BLaER1 treated with 17β-estradiol and CSF1 and Interleukin-3, amounts not matched to agents 10 nM and 100 nM (cell line): ENCODE measurements at regions not wholly inside any gene's neighbourhood (a gene's known extent, or its start where the extent isn't known, plus 50 kb on each side); places are given as distances from the start of the nearest gene placed in this dataset.
A peak's percentile ranks its signal among the peaks of the same experiment; 100 is the strongest.

Source experiments
- H3K27ac ChIP-seq, 11 experiments: shearing (Covaris generic); formaldehyde crosslinking; 2 replicates each; pipeline ENCODE4 v1.8.1; 2022
- H3K27me3 ChIP-seq, 11 experiments: shearing (Covaris generic); formaldehyde crosslinking; 2 replicates each; pipeline ENCODE4 v1.8.1; 2022
- H3K36me3 ChIP-seq, 11 experiments: shearing (Covaris generic); formaldehyde crosslinking; 2 replicates each; pipeline ENCODE4 v1.8.1; 2022
- H3K4me1 ChIP-seq, 10 experiments: shearing (Covaris generic); formaldehyde crosslinking; 2 replicates each; pipeline ENCODE4 v1.8.1; 2022
- H3K4me2 ChIP-seq, 11 experiments: shearing (Covaris generic); formaldehyde crosslinking; 2 replicates each; pipeline ENCODE4 v1.8.1; 2022
- H3K4me3 ChIP-seq, 10 experiments: shearing (Covaris generic); formaldehyde crosslinking; 2 replicates each; pipeline ENCODE4 v1.8.1; 2022
- H3K9ac ChIP-seq, 11 experiments: shearing (Covaris generic); formaldehyde crosslinking; 2 replicates each; pipeline ENCODE4 v1.8.1; 2022
- H3K9me3 ChIP-seq, 11 experiments: shearing (Covaris generic); formaldehyde crosslinking; replicated peaks in 1 of 11; 2 replicates each; pipeline ENCODE4 v1.8.1; 2022
- H4K20me1 ChIP-seq, 11 experiments: shearing (Covaris generic); formaldehyde crosslinking; 2 replicates each; pipeline ENCODE4 v1.8.1; 2022
- Cebpa-rat ChIP-seq, 11 experiments: shearing (Covaris generic); IDR thresholded peaks; 2 replicates each; pipeline ENCODE4 v1.8.1; 2022

- no peak overlapping the region for H3K4me3 ChIP-seq
- no peaks in the 10 kb centered on the region for H3K27me3 ChIP-seq
- peaks cover 6 to 18% (median 12%) of the 10 kb centered on the region in 11 experiments; a peak in 20 of 22 replicates for H3K9me3 ChIP-seq
- H4K20me1 ChIP-seq: no peaks in the 10 kb centered on the region
- H3K4me1 ChIP-seq: peaks cover 9 to 68% (median 12%) of the 10 kb centered on the region in 10 experiments; a peak in 19 of 20 replicates
- no peaks in the 10 kb centered on the region for H3K36me3 ChIP-seq
- H3K9ac ChIP-seq: no peak overlapping the region
- peak overlapping the region in 2 of 11 experiments; percentile 34 to 82; a peak in 4 of 22 replicates for H3K27ac ChIP-seq
- peak overlapping the region; percentile 8 to 84 (median 54); a peak in 20 of 22 replicates for H3K4me2 ChIP-seq
- no peak for TF ChIP-seq Cebpa-rat (IDR thresholded peaks at IDR 0.05)
Observed at GRCh38 chr1:81437213-81437612, 363.5 kb upstream of the ADGRL2 start.

- H4K20me1 ChIP-seq: no peaks in the 10 kb centered on the region
- no peaks in the 10 kb centered on the region for H3K27me3 ChIP-seq
- peaks cover 10 to 85% (median 26%) of the 10 kb centered on the region in 10 experiments for H3K4me1 ChIP-seq
- peaks cover 6 to 15% (median 11%) of the 10 kb centered on the region in 11 experiments; a peak in 20 of 22 replicates for H3K9me3 ChIP-seq
- H3K9ac ChIP-seq: peak overlapping the region in 1 of 11 experiments; percentile 43; a peak in 1 of 22 replicates
- peak overlapping the region in 3 of 11 experiments; percentile 49 to 82 (median 57); a peak in 5 of 22 replicates for H3K27ac ChIP-seq
- no peak overlapping the region for H3K4me3 ChIP-seq
- no peak for TF ChIP-seq Cebpa-rat (IDR thresholded peaks at IDR 0.05)
- peak overlapping the region in 3 of 11 experiments; percentile 46 to 84 (median 78); a peak in 4 of 22 replicates for H3K4me2 ChIP-seq
- H3K36me3 ChIP-seq: no peaks in the 10 kb centered on the region
Observed at GRCh38 chr1:81435175-81435574, 365.6 kb upstream of the ADGRL2 start.

- no peak for TF ChIP-seq Cebpa-rat (IDR thresholded peaks at IDR 0.05)
- H3K4me3 ChIP-seq: no peak overlapping the region
- H3K36me3 ChIP-seq: no peaks in the 10 kb centered on the region
- H3K27me3 ChIP-seq: no peaks in the 10 kb centered on the region
- H3K4me2 ChIP-seq: peak overlapping the region in 3 of 11 experiments; percentile 16 to 84 (median 78); a peak in 5 of 22 replicates
- H3K4me1 ChIP-seq: peaks cover 10 to 71% (median 26%) of the 10 kb centered on the region in 10 experiments
- no peak overlapping the region for H3K9ac ChIP-seq
- H4K20me1 ChIP-seq: no peaks in the 10 kb centered on the region
- peak overlapping the region in 2 of 11 experiments; percentile 57 to 82; a peak in 5 of 22 replicates for H3K27ac ChIP-seq
- no peaks in the 10 kb centered on the region for H3K9me3 ChIP-seq
Observed at GRCh38 chr1:81433676-81434075, 367.1 kb upstream of the ADGRL2 start.

GRCh38 chr1:81432654-81433109, 368.1 kb upstream of the ADGRL2 start:
- Histone ChIP-seq H3K9ac (no peak overlapping the region), H3K9me3 (no peaks in the 10 kb centered on the region), H3K27ac (no peak overlapping the region), H3K27me3 (no peaks in the 10 kb centered on the region), H3K4me3 (no peak overlapping the region), H4K20me1 (no peaks in the 10 kb centered on the region), H3K4me2 (0 out of 22 replicates have a peak overlapping the region, but pooled peaks of 1 of the 11 experiments have one; percentile 66), H3K36me3 (no peaks in the 10 kb centered on the region), H3K4me1 (peaks cover 7 to 63% (median 22%) of the 10 kb centered on the region in 10 experiments)
- TF ChIP-seq Cebpa-rat (IDR thresholded peaks at IDR 0.05): no peak

GRCh38 chr1:81432059-81432458, 368.7 kb upstream of the ADGRL2 start:
- H3K9ac ChIP-seq: no peak overlapping the region
- TF ChIP-seq Cebpa-rat (IDR thresholded peaks at IDR 0.05): no peak
- no peaks in the 10 kb centered on the region for H3K36me3 ChIP-seq
- H3K27me3 ChIP-seq: no peaks in the 10 kb centered on the region
- peak overlapping the region in 4 of 11 experiments; percentile 63 to 70 (median 68); a peak in 7 of 22 replicates for H3K4me2 ChIP-seq
- H3K27ac ChIP-seq: no peak overlapping the region
- H3K4me1 ChIP-seq: peaks cover under 1 to 57% (median 16%) of the 10 kb centered on the region in 10 experiments; a peak in 19 of 20 replicates
- H4K20me1 ChIP-seq: no peaks in the 10 kb centered on the region
- H3K4me3 ChIP-seq: no peak overlapping the region
- H3K9me3 ChIP-seq: no peaks in the 10 kb centered on the region

- Histone ChIP-seq H3K4me2 (peak overlapping the region; percentile 31 to 70 (median 58); a peak in 21 of 22 replicates), H3K4me3 (no peak overlapping the region), H3K9ac (peak overlapping the region in 1 of 11 experiments; percentile 27; a peak in 1 of 22 replicates), H3K27me3 (no peaks in the 10 kb centered on the region), H3K36me3 (no peaks in the 10 kb centered on the region), H3K27ac (peak overlapping the region in 1 of 11 experiments; percentile 14; a peak in 1 of 22 replicates), H3K4me1 (peaks cover 0 to 52% (median 14%) of the 10 kb centered on the region in 10 experiments; a peak in 19 of 20 replicates), H3K9me3 (no peaks in the 10 kb centered on the region), H4K20me1 (no peaks in the 10 kb centered on the region)
- TF ChIP-seq Cebpa-rat (IDR thresholded peaks at IDR 0.05): no peak
Observed at GRCh38 chr1:81431624-81432000, 369.1 kb upstream of the ADGRL2 start.

- Histone ChIP-seq H3K9ac (peak overlapping the region in 1 of 11 experiments; percentile 27; a peak in 1 of 22 replicates), H3K9me3 (no peaks in the 10 kb centered on the region; a peak in 1 of 22 replicates), H3K4me3 (no peak overlapping the region), H3K27ac (peak overlapping the region in 1 of 11 experiments; percentile 14; a peak in 1 of 22 replicates), H3K4me2 (peak overlapping the region; percentile 31 to 70 (median 58)), H3K27me3 (no peaks in the 10 kb centered on the region), H4K20me1 (no peaks in the 10 kb centered on the region), H3K36me3 (no peaks in the 10 kb centered on the region), H3K4me1 (peaks cover 0 to 47% (median 14%) of the 10 kb centered on the region in 10 experiments; a peak in 19 of 20 replicates)
- TF ChIP-seq Cebpa-rat (IDR thresholded peaks at IDR 0.05): no peak
Observed at GRCh38 chr1:81430955-81431623, 369.6 kb upstream of the ADGRL2 start.

- Histone ChIP-seq H3K36me3 (no peaks in the 10 kb centered on the region), H3K4me3 (no peak overlapping the region), H4K20me1 (no peaks in the 10 kb centered on the region), H3K27ac (no peak overlapping the region), H3K4me2 (peak overlapping the region in 7 of 11 experiments; percentile 49 to 70 (median 62); a peak in 9 of 22 replicates), H3K9me3 (no peaks in the 10 kb centered on the region; a peak in 1 of 22 replicates), H3K9ac (no peak overlapping the region), H3K27me3 (no peaks in the 10 kb centered on the region), H3K4me1 (peaks cover 0 to 40% (median 14%) of the 10 kb centered on the region in 10 experiments; a peak in 19 of 20 replicates)
- no peak for TF ChIP-seq Cebpa-rat (IDR thresholded peaks at IDR 0.05)
Observed at GRCh38 chr1:81430236-81430938, 370.3 kb upstream of the ADGRL2 start.

- TF ChIP-seq Cebpa-rat (IDR thresholded peaks at IDR 0.05): no peak
- Histone ChIP-seq H3K4me2 (no peak overlapping the region), H3K4me1 (peaks cover 0 to 30% (median 14%) of the 10 kb centered on the region in 10 experiments; a peak in 19 of 20 replicates), H4K20me1 (no peaks in the 10 kb centered on the region), H3K4me3 (no peak overlapping the region), H3K36me3 (no peaks in the 10 kb centered on the region), H3K27ac (no peak overlapping the region), H3K27me3 (no peaks in the 10 kb centered on the region), H3K9me3 (no peaks in the 10 kb centered on the region; a peak in 1 of 22 replicates), H3K9ac (no peak overlapping the region)
Observed at GRCh38 chr1:81428998-81429397, 371.7 kb upstream of the ADGRL2 start.
